WTC11 (cell line): ENCODE measurements at regions not wholly inside any gene's neighbourhood (a gene's known extent, or its start where the extent isn't known, plus 50 kb on each side); places are given as distances from the start of the nearest gene placed in this dataset.

Source experiments
- CREM ChIP-seq: sonication (generic); formaldehyde crosslinking; IDR thresholded peaks from 2 replicates; pipeline ENCODE4 v1.8.1; 2022; ENCODE audit warnings: mild to moderate bottlenecking, missing genetic modification reagents, moderate library complexity
- FOXJ3 ChIP-seq: sonication (generic); formaldehyde crosslinking; IDR thresholded peaks from 2 replicates; pipeline ENCODE4 v1.9.0; 2021; ENCODE audit warnings: missing genetic modification reagents, mild to moderate bottlenecking, borderline replicate concordance
- FOXP1 ChIP-seq: sonication (generic); formaldehyde crosslinking; IDR thresholded peaks from 2 replicates; pipeline ENCODE4 v1.8.0; 2022; ENCODE audit warnings: missing genetic modification reagents, mild to moderate bottlenecking, moderate library complexity, borderline replicate concordance
- JUN ChIP-seq: sonication (generic); formaldehyde crosslinking; IDR thresholded peaks from 2 replicates; pipeline ENCODE4 v1.8.0; 2023; ENCODE audit warnings: mild to moderate bottlenecking, missing genetic modification reagents
- MXD4 ChIP-seq: fragments of 250-450 bp; sonication (Bioruptor Pico); IDR thresholded peaks from 2 replicates; pipeline ENCODE4 v1.8.0; 2021; ENCODE audit warnings: mild to moderate bottlenecking, moderate library complexity, borderline replicate concordance
- NFYB ChIP-seq: sonication (generic); formaldehyde crosslinking; conservative IDR thresholded peaks from 2 replicates; pipeline ENCODE4 v1.8.0; 2022; ENCODE audit warnings: low read depth, missing genetic modification reagents
- PRRX2 ChIP-seq: fragments of 250-450 bp; sonication (Bioruptor Pico); IDR thresholded peaks from 2 replicates; pipeline ENCODE4 v1.8.0; 2021; ENCODE audit warnings: mild to moderate bottlenecking
- ZBTB21 ChIP-seq: sonication (generic); formaldehyde crosslinking; IDR thresholded peaks from 2 replicates; pipeline ENCODE4 v1.8.1; 2023; ENCODE audit warnings: mild to moderate bottlenecking, missing genetic modification reagents, borderline replicate concordance
- ZNF138 ChIP-seq: sonication (generic); formaldehyde crosslinking; conservative IDR thresholded peaks from 2 replicates; pipeline ENCODE4 v1.8.1; 2022; ENCODE audit warnings: mild to moderate bottlenecking, moderate library complexity, missing genetic modification reagents
- TF ChIP-seq, protein P1 (sequence below): fragments of 200-600 bp; IDR thresholded peaks from 2 replicates; pipeline ENCODE4 v1.8.0; 2022; ENCODE audit warnings: antibody characterized with exemption
- TF ChIP-seq, protein P2 (sequence below): sonication (generic); formaldehyde crosslinking; IDR thresholded peaks from 2 replicates; pipeline ENCODE4 v1.8.0; 2022; ENCODE audit warnings: mild to moderate bottlenecking, missing genetic modification reagents
- TF ChIP-seq, protein P3 (sequence below): sonication (generic); formaldehyde crosslinking; IDR thresholded peaks from 2 replicates; pipeline ENCODE4 v1.8.0; 2022; ENCODE audit warnings: mild to moderate bottlenecking, missing genetic modification reagents

DNA sequence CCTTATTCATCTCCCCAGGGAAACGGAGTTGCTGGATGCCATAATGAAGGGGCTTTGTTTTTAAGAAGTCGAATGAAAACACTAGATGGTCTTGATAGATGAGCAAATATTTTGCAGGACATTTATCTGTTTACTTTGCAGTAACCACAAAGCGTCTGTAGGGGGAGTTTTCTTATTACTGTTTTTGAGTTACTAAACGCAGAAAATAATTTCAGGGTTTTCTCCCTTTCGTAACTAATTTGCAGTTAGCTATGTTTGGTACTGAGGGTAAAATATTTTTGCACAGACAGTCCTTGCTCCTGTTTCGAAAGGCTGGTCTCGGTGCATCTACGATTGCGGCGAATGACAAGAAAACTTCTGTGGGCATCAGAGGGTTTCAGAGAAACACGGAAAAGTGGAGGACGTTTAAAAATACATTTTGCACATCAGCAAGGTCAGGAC lies 505.6 kb upstream of the MKI67 start:
- TF ChIP-seq, protein P1, sequence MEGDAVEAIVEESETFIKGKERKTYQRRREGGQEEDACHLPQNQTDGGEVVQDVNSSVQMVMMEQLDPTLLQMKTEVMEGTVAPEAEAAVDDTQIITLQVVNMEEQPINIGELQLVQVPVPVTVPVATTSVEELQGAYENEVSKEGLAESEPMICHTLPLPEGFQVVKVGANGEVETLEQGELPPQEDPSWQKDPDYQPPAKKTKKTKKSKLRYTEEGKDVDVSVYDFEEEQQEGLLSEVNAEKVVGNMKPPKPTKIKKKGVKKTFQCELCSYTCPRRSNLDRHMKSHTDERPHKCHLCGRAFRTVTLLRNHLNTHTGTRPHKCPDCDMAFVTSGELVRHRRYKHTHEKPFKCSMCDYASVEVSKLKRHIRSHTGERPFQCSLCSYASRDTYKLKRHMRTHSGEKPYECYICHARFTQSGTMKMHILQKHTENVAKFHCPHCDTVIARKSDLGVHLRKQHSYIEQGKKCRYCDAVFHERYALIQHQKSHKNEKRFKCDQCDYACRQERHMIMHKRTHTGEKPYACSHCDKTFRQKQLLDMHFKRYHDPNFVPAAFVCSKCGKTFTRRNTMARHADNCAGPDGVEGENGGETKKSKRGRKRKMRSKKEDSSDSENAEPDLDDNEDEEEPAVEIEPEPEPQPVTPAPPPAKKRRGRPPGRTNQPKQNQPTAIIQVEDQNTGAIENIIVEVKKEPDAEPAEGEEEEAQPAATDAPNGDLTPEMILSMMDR: peak; percentile 64
- TF ChIP-seq FOXP1 (CRISPR knock-in tag) (no peak), JUN (CRISPR knock-in tag) (no peak), PRRX2 (CRISPR knock-in tag) (no peak), CREM (CRISPR knock-in tag) (no peak), FOXJ3 (CRISPR knock-in tag) (no peak), ZNF138 (CRISPR knock-in tag) (no peak), MXD4 (CRISPR knock-in tag) (no peak), NFYB (CRISPR knock-in tag) (no peak), ZBTB21 (CRISPR knock-in tag) (no peak)
- TF ChIP-seq, protein P2, sequence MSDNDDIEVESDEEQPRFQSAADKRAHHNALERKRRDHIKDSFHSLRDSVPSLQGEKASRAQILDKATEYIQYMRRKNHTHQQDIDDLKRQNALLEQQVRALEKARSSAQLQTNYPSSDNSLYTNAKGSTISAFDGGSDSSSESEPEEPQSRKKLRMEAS (CRISPR knock-in tag): no peak
- TF ChIP-seq, protein P3, sequence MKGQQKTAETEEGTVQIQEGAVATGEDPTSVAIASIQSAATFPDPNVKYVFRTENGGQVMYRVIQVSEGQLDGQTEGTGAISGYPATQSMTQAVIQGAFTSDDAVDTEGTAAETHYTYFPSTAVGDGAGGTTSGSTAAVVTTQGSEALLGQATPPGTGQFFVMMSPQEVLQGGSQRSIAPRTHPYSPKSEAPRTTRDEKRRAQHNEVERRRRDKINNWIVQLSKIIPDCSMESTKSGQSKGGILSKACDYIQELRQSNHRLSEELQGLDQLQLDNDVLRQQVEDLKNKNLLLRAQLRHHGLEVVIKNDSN (CRISPR knock-in tag): no peak
